ENCODE measurements at regions not wholly inside any gene's neighbourhood (a gene's known extent, or its start where the extent isn't known, plus 50 kb on each side); places are given as distances from the start of the nearest gene placed in this dataset.

GRCh38 chr7:25900245-25900644, 251.8 kb upstream of the NFE2L3 start:
- Mint-ChIP-seq H3K9me3 (no peaks in the 10 kb centered on the region), H3K4me1 (ENCODE audit: low read depth in 2 of 2) (peaks cover 2 to 6% of the 10 kb centered on the region in 2 donors), H3K27ac (no peak overlapping the region), H3K36me3 (no peaks in the 10 kb centered on the region), H3K4me3 (no peak overlapping the region), H3K27me3 (peaks cover 0 to 10% of the 10 kb centered on the region in 2 donors)
- ATAC-seq (no peak), DNase-seq (ENCODE audit: low spot score) (no peak)

DNA sequence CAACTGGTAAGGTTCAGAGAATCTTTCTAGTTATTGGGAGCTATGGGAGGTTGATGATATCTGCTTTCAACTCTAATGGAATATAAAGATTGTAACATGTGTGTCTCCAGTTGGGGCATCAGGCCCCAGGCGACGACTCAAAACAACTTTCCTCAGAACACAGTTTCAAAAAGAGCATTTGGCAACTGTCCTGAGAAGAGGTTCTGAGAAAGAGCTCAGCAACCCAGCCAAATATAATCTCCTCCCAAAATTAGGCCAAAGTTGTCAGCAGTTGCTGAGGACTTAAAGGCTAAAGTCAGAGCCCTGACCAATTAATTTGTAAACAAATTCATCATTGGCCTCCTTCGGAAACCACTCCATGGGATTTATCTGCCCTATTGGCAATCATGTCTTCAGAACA, 251.1 kb upstream of the NFE2L3 start:
- Mint-ChIP-seq H3K4me1 (ENCODE audit: low read depth in 2 of 2) (peaks cover 0 to 2% of the 10 kb centered on the region in 2 donors), H3K36me3 (no peaks in the 10 kb centered on the region), H3K4me3 (no peak overlapping the region), H3K27me3 (peaks cover 0 to 12% of the 10 kb centered on the region in 2 donors), H3K27ac (no peak overlapping the region), H3K9me3 (no peaks in the 10 kb centered on the region)
- ATAC-seq (no peak), DNase-seq (ENCODE audit: low spot score) (no peak)

DNA sequence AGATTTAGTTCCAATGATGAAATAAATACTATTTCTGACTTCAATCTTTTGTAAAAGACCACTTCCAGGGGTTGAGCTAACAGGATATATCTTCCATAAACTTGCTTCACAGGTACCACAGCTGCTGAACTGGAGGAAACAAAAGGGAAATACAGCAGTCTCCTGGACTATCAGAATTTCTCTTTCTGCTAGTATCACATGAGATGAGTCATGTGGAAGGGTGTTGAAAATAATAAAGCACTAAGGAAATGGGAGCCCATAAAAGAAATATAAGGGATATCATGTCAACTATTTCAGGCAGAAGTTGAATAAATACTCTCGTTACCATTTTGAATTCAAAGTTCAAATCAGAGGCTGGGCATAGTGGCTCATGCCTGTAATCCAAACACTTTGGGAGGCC, 250.3 kb upstream of the NFE2L3 start:
- Mint-ChIP-seq H3K27me3 (peaks cover 0 to 11% of the 10 kb centered on the region in 2 donors), H3K4me3 (no peak overlapping the region), H3K4me1 (ENCODE audit: low read depth in 2 of 2) (no peaks in the 10 kb centered on the region), H3K36me3 (no peaks in the 10 kb centered on the region), H3K9me3 (no peaks in the 10 kb centered on the region), H3K27ac (no peak overlapping the region)
- no peak for DNase-seq (ENCODE audit: low spot score)
- ATAC-seq, result no peak

DNA sequence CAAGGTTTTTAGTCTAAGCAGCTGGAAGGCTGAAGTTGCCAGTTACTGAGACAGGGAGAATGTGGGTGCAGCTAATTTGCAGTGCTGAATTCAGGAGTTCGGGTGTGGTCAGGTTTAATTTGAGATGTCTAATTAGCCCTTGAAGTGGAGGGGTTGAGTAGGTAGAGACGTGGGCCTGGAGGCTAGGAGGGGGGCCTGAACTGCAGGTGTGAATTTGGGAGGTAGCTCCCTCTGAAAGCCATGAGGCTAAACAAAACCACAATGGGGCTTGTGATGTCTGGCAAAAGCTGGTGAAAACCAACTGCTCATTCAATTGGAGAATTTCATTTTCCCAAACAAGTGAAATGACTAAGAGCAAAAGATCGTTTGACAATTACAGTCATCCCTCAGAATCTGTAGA, 246.0 kb upstream of the NFE2L3 start:
- peak overlapping the region; percentile 11 for H3K4me3 Mint-ChIP-seq
- no peak overlapping the region for H3K27ac Mint-ChIP-seq
- H3K4me1 Mint-ChIP-seq (ENCODE audit: low read depth in 2 of 2), result no peaks in the 10 kb centered on the region

DNA sequence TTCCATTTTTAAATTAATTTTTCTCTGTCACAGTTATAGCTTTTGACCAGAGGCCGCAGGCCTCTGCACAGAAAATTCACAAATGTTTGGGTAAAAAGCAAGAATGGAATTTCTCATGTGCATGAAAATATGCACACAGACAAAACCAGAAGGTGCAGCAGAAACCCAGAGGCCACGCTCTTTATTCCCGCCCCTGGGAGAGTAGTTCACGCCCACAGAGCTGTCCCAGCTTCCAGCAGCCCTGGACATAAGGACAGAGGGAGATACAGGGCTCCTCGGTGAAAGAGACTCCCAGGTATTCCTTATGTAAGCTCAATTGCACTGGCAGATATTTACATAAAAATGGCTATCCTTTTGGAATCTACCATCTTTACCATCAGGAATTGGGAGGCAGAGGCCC, 245.2 kb upstream of the NFE2L3 start:
- Mint-ChIP-seq H3K4me1 (ENCODE audit: low read depth in 2 of 2) (no peaks in the 10 kb centered on the region), H3K27ac (no peak overlapping the region), H3K9me3 (no peaks in the 10 kb centered on the region), H3K27me3 (peaks cover 7 to 20% of the 10 kb centered on the region in 2 donors), H3K36me3 (no peaks in the 10 kb centered on the region), H3K4me3 (no peak overlapping the region)
- no peak for DNase-seq (ENCODE audit: low spot score)
- no peak for ATAC-seq

More for the DNA sequence above, 246.0 kb upstream of the NFE2L3 start:
- Mint-ChIP-seq H3K27me3 (peaks cover 7 to 17% of the 10 kb centered on the region in 2 donors), H3K9me3 (no peaks in the 10 kb centered on the region), H3K36me3 (no peaks in the 10 kb centered on the region)
- no peak for ATAC-seq
- no peak for DNase-seq (ENCODE audit: low spot score)

GRCh38 chr7:25907214-25907613, 244.8 kb upstream of the NFE2L3 start:
- H3K9me3 Mint-ChIP-seq, result no peaks in the 10 kb centered on the region
- DNase-seq (ENCODE audit: low spot score), result no peak
- ATAC-seq, result no peak
- no peaks in the 10 kb centered on the region for H3K4me1 Mint-ChIP-seq (ENCODE audit: low read depth in 2 of 2)
- H3K27me3 Mint-ChIP-seq, result peaks cover 7 to 22% of the 10 kb centered on the region in 2 donors
- H3K27ac Mint-ChIP-seq, result no peak overlapping the region
- H3K36me3 Mint-ChIP-seq, result no peaks in the 10 kb centered on the region
- H3K4me3 Mint-ChIP-seq, result no peak overlapping the region

GRCh38 chr7:25907731-25908130, 244.3 kb upstream of the NFE2L3 start:
- Mint-ChIP-seq H3K4me1 (ENCODE audit: low read depth in 2 of 2) (no peaks in the 10 kb centered on the region), H3K4me3 (no peak overlapping the region)

GRCh38 chr7:25908154-25908949, 243.6 kb upstream of the NFE2L3 start:
- Mint-ChIP-seq H3K4me3 (no peak overlapping the region), H3K27ac (no peak overlapping the region), H3K9me3 (no peaks in the 10 kb centered on the region), H3K4me1 (ENCODE audit: low read depth in 2 of 2) (peaks cover 0 to 2% of the 10 kb centered on the region in 2 donors), H3K27me3 (peaks cover 7 to 22% of the 10 kb centered on the region in 2 donors), H3K36me3 (no peaks in the 10 kb centered on the region)
- peak in 1 of 2 donors; percentile 80 for ATAC-seq
- no peak for DNase-seq (ENCODE audit: low spot score)

More at GRCh38 chr7:25907731-25908130, 244.3 kb upstream of the NFE2L3 start:
- Mint-ChIP-seq H3K9me3 (no peaks in the 10 kb centered on the region), H3K36me3 (no peaks in the 10 kb centered on the region), H3K27ac (no peak overlapping the region), H3K27me3 (peaks cover 7 to 22% of the 10 kb centered on the region in 2 donors)
- DNase-seq (ENCODE audit: low spot score) (no peak), ATAC-seq (no peak)

- H3K4me3 Mint-ChIP-seq, result no peak overlapping the region
- no peaks in the 10 kb centered on the region for H3K36me3 Mint-ChIP-seq
- no peak for ATAC-seq
- H3K27ac Mint-ChIP-seq, result no peak overlapping the region
- peaks cover 14 to 29% of the 10 kb centered on the region in 2 donors for H3K27me3 Mint-ChIP-seq
- H3K4me1 Mint-ChIP-seq (ENCODE audit: low read depth in 2 of 2), result peaks cover 0 to 8% of the 10 kb centered on the region in 2 donors
- no peaks in the 10 kb centered on the region for H3K9me3 Mint-ChIP-seq
- no peak for DNase-seq (ENCODE audit: low spot score)
These were observed 240.0 kb upstream of the NFE2L3 start for GRCh38 chr7:25911738-25912607.

- no peak overlapping the region for H3K27ac Mint-ChIP-seq
- peak in 1 of 2 donors; percentile 82 for ATAC-seq
- H3K4me3 Mint-ChIP-seq, result no peak overlapping the region
- H3K4me1 Mint-ChIP-seq (ENCODE audit: low read depth in 2 of 2), result peaks cover 0 to 8% of the 10 kb centered on the region in 2 donors
- no peak for DNase-seq (ENCODE audit: low spot score)
- peaks cover 21 to 31% of the 10 kb centered on the region in 2 donors for H3K27me3 Mint-ChIP-seq
- peaks cover 14% of the 10 kb centered on the region for H3K36me3 Mint-ChIP-seq
- peaks cover 4% of the 10 kb centered on the region for H3K9me3 Mint-ChIP-seq
These were observed 238.3 kb upstream of the NFE2L3 start for GRCh38 chr7:25913598-25914224.

DNA sequence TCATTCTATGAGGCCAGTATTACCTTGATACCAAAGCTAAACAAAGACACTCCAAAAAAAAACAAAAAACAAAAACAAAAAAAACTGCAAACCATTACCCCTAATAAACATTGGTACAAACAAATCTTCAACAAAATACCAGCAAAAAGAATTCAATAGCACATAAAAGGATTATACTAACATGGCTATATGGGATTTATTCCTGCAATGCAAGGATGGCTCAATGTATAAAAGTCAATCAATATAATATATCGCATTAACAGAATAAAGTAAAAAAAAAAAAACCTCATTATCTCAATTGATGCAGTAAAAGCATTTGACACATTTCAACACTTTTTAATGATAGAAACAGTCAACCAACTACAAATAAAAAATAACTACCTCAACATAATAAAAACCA, 233.3 kb upstream of the NFE2L3 start:
- DNase-seq (ENCODE audit: low spot score) (no peak), ATAC-seq (no peak)
- Mint-ChIP-seq H3K9me3 (peaks cover 4% of the 10 kb centered on the region), H3K36me3 (peaks cover 22% of the 10 kb centered on the region), H3K4me1 (ENCODE audit: low read depth in 2 of 2) (peaks cover 0 to 3% of the 10 kb centered on the region in 2 donors), H3K27me3 (peaks cover 38 to 46% of the 10 kb centered on the region in 2 donors), H3K4me3 (no peak overlapping the region), H3K27ac (no peak overlapping the region)

DNA sequence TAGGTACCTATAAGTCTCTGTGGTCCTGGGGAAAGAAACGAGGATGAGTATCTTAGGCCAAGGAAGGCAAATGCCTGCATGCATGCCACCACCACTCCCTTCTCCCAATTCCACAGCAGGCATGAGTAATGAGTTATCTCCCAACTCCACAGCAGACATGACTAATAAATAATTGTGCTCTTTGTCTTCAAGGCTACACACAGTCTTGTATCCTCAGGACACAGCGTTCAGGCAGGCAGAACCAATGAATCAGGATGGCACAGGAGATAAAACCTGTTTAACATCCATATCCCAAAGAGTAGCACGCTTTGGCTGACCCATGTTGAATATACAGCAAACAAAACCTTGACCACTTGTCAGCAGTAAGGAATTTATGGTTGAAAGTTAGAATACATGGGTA, 229.7 kb upstream of the NFE2L3 start:
- Mint-ChIP-seq H3K4me3 (no peak overlapping the region), H3K4me1 (ENCODE audit: low read depth in 2 of 2) (no peaks in the 10 kb centered on the region), H3K27ac (no peak overlapping the region), H3K27me3 (peaks cover 38 to 52% of the 10 kb centered on the region in 2 donors), H3K36me3 (peaks cover 22% of the 10 kb centered on the region), H3K9me3 (peaks cover 4% of the 10 kb centered on the region)
- no peak for ATAC-seq
- no peak for DNase-seq (ENCODE audit: low spot score)

DNA sequence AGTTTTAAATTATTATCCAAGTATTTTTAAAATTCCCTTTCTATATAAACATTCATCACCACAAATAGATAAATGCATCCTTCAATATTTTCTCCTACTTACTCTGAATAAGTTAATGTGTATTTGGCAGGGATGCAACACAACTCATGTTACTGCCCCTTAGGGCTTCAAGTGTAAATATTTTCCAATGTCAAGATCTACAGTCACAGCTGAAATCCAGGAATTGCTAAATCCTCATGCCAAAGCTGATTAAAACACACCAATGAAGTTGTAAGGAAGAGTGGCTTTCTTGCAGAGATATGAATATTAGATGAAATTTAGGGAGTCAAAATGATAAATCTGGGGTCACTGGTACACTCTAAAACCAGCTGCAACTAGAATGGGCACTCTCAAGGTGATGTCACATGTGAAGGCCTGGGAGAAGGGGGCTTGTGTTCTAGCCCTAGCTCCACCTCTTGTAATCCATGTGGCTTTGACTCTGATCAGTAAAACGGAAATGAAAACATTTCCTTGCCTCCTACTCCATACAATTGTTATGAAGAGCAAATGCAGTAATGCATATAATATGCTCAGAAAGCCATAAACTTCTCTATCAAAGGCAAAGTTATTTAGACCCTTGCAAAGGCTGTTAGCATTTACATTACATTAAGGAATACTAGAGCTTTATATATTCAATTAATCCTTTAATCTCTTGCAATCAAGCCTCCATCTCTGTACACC, 228.1 kb upstream of the NFE2L3 start:
- Mint-ChIP-seq H3K27me3 (peaks cover 35 to 56% of the 10 kb centered on the region in 2 donors), H3K9me3 (no peaks in the 10 kb centered on the region), H3K36me3 (peaks cover 6% of the 10 kb centered on the region), H3K27ac (no peak overlapping the region), H3K4me1 (ENCODE audit: low read depth in 2 of 2) (no peaks in the 10 kb centered on the region), H3K4me3 (no peak overlapping the region)
- ATAC-seq, result no peak
- no peak for DNase-seq (ENCODE audit: low spot score)
